Astrocyte (in vitro differentiated cells and primary cell): ENCODE measurements at regions not wholly inside any gene's neighbourhood (a gene's known extent, or its start where the extent isn't known, plus 50 kb on each side); places are given as distances from the start of the nearest gene placed in this dataset.

ENCODE experiments used
- CTCF ChIP-seq: IDR thresholded peaks from 2 replicates; pipeline ENCODE4 v1.5.1; 2011; ENCODE audit warnings: low read depth, mild to moderate bottlenecking, inconsistent platforms, low read length, moderate library complexity; ENCODE audit not compliant: insufficient read depth
- EZH2 ChIP-seq: IDR thresholded peaks from 2 replicates; pipeline ENCODE4 v1.6.1; 2012; ENCODE audit warnings: mild to moderate bottlenecking, low read length, inconsistent platforms; ENCODE audit not compliant: insufficient read depth

- TF ChIP-seq CTCF (no peak), EZH2 (no peak)
Observed at GRCh38 chrX:43595931-43596330, 60.2 kb upstream of the MAOA start.
